Astrocyte (in vitro differentiated cells and primary cell): ENCODE measurements at regions not wholly inside any gene's neighbourhood (a gene's known extent, or its start where the extent isn't known, plus 50 kb on each side); places are given as distances from the start of the nearest gene placed in this dataset.
A peak's percentile ranks its signal among the peaks of the same experiment; 100 is the strongest.

Experiments used
- DNase-seq: peaks from one replicate; pipeline ENCODE4 v3.0.0-alpha.2; 2010; ENCODE audit warnings: low read depth
- FAIRE-seq: peaks from 2 replicates; lab custom pipeline; 2011; peaks lifted over from hg19 to GRCh38; lab: Jason Lieb, UNC
- H2AFZ ChIP-seq: 2 replicates; pipeline ENCODE4 v1.6.0; 2012; ENCODE audit warnings: low read depth, low read length, inconsistent platforms
- H3K27ac ChIP-seq: 2 replicates; pipeline ENCODE4 v1.5.1; 2011; ENCODE audit warnings: low read depth, low read length, inconsistent platforms
- H3K27me3 ChIP-seq: 2 replicates; pipeline ENCODE4 v1.6.0; 2011; ENCODE audit warnings: low read length, inconsistent platforms; ENCODE audit not compliant: insufficient read depth
- H3K36me3 ChIP-seq: 2 replicates; pipeline ENCODE4 v1.5.1; 2011; ENCODE audit warnings: low read length, inconsistent platforms; ENCODE audit not compliant: insufficient read depth
- H3K4me1 ChIP-seq: 2 replicates; pipeline ENCODE4 v1.5.1; 2011; ENCODE audit warnings: low read length, inconsistent platforms; ENCODE audit not compliant: insufficient read depth
- H3K4me2 ChIP-seq: 2 replicates; pipeline ENCODE4 v1.6.0; 2012; ENCODE audit warnings: low read length, inconsistent platforms
- H3K4me3 ChIP-seq: 2 replicates; pipeline ENCODE4 v1.5.1; 2011; ENCODE audit warnings: low read depth, mild to moderate bottlenecking, low read length, inconsistent platforms; ENCODE audit not compliant: insufficient read depth
- H3K79me2 ChIP-seq: 2 replicates; pipeline ENCODE4 v1.6.0; 2012; ENCODE audit warnings: mild to moderate bottlenecking, low read length, inconsistent platforms; ENCODE audit not compliant: insufficient read depth
- H3K9ac ChIP-seq: 2 replicates; pipeline ENCODE4 v1.6.0; 2012; ENCODE audit warnings: mild to moderate bottlenecking, low read length, inconsistent platforms
- H3K9me3 ChIP-seq: 2 replicates; pipeline ENCODE4 v1.5.1; 2012; ENCODE audit warnings: low read depth, mild to moderate bottlenecking, low read length, inconsistent platforms; ENCODE audit not compliant: insufficient read depth
- H4K20me1 ChIP-seq: 2 replicates; pipeline ENCODE4 v1.6.0; 2012; ENCODE audit warnings: low read length, inconsistent platforms; ENCODE audit not compliant: insufficient read depth
- H3K27ac Mint-ChIP-seq: one replicate; pipeline ENCODE4 v1.8.0; 2021; ENCODE audit warnings: mild to moderate bottlenecking, mixed read lengths; ENCODE audit not compliant: unreplicated experiment
- H3K27me3 Mint-ChIP-seq: one replicate; pipeline ENCODE4 v1.8.0; 2021; ENCODE audit warnings: low read depth, mixed read lengths; ENCODE audit not compliant: unreplicated experiment
- H3K36me3 Mint-ChIP-seq: one replicate; pipeline ENCODE4 v1.8.0; 2021; ENCODE audit warnings: low read depth, mixed read lengths; ENCODE audit not compliant: unreplicated experiment
- H3K4me1 Mint-ChIP-seq: one replicate; pipeline ENCODE4 v1.8.0; 2021; ENCODE audit warnings: low read depth, mixed read lengths; ENCODE audit not compliant: unreplicated experiment
- H3K4me3 Mint-ChIP-seq: one replicate; pipeline ENCODE4 v1.8.0; 2021; ENCODE audit warnings: mild to moderate bottlenecking, moderate library complexity, mixed read lengths; ENCODE audit not compliant: unreplicated experiment
- H3K9me3 Mint-ChIP-seq: one replicate; pipeline ENCODE4 v1.8.0; 2021; ENCODE audit warnings: mild to moderate bottlenecking, mixed read lengths; ENCODE audit not compliant: unreplicated experiment
- CTCF ChIP-seq: IDR thresholded peaks from 2 replicates; pipeline ENCODE4 v1.5.1; 2011; ENCODE audit warnings: low read depth, mild to moderate bottlenecking, inconsistent platforms, low read length, moderate library complexity; ENCODE audit not compliant: insufficient read depth
- EZH2 ChIP-seq: IDR thresholded peaks from 2 replicates; pipeline ENCODE4 v1.6.1; 2012; ENCODE audit warnings: mild to moderate bottlenecking, low read length, inconsistent platforms; ENCODE audit not compliant: insufficient read depth

DNA sequence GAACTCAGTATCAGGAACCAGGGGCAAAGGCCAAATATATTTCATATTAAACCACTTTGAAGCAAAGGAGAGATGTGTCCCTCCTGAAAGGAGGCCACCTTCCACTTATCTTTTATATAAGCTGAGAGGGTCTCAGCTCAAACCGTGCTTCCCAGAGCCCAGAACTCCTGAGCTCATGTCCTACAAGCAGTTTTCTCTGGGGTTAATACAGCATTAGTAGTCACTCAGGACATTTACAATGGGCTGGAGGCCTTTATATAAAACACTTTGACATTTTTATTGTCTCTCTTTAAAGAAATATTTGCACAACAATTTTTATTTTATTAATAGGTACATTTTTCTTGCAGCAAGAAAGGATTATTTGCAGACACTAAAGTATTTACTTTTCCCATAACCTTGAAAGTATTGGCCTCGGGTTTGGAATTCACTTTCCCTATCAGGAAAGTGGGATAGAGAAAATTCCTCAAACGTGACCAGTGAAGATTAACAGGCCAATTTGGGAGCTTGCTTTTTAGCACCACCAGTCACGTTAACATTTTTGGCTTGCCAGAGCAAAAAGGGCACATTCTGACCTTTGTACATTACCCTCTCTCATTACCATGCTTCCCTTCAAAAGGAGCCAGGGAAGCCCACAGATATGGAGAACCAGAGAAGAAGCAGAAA, 464.9 kb upstream of the NRP1 start:
- Mint-ChIP-seq H3K4me1 (peaks cover 10% of the 10 kb centered on the region), H3K9me3 (peaks cover 3% of the 10 kb centered on the region), H3K36me3 (no peaks in the 10 kb centered on the region), H3K27me3 (no peaks in the 10 kb centered on the region), H3K4me3 (no peak overlapping the region), H3K27ac (no peak overlapping the region)
- Histone ChIP-seq H3K4me1 (peaks cover 12% of the 10 kb centered on the region), H2AFZ (no peak overlapping the region), H3K36me3 (no peaks in the 10 kb centered on the region), H3K9me3 (no peaks in the 10 kb centered on the region), H3K27me3 (no peaks in the 10 kb centered on the region), H3K27ac (no peak overlapping the region), H3K4me2 (no peak overlapping the region), H3K79me2 (no peaks in the 10 kb centered on the region), H3K9ac (no peak overlapping the region), H3K4me3 (no peak overlapping the region), H4K20me1 (no peaks in the 10 kb centered on the region)
- TF ChIP-seq EZH2 (no peak), CTCF (no peak)
- DNase-seq: peak; percentile 11
- no peak for FAIRE-seq

GRCh38 chr10:33798754-33799153, 464.3 kb upstream of the NRP1 start:
- Histone ChIP-seq H3K27me3 (no peaks in the 10 kb centered on the region), H3K4me3 (no peak overlapping the region), H3K4me2 (no peak overlapping the region), H3K9me3 (no peaks in the 10 kb centered on the region), H3K36me3 (no peaks in the 10 kb centered on the region), H2AFZ (no peak overlapping the region), H4K20me1 (no peaks in the 10 kb centered on the region), H3K4me1 (peaks cover 9% of the 10 kb centered on the region), H3K27ac (no peak overlapping the region), H3K79me2 (no peaks in the 10 kb centered on the region), H3K9ac (no peak overlapping the region)
- Mint-ChIP-seq H3K27me3 (no peaks in the 10 kb centered on the region), H3K36me3 (no peaks in the 10 kb centered on the region), H3K27ac (no peak overlapping the region), H3K9me3 (peaks cover 3% of the 10 kb centered on the region), H3K4me3 (no peak overlapping the region), H3K4me1 (peaks cover 10% of the 10 kb centered on the region)
- no peak for FAIRE-seq
- TF ChIP-seq CTCF (no peak), EZH2 (no peak)
- DNase-seq: peak; percentile 18

DNA sequence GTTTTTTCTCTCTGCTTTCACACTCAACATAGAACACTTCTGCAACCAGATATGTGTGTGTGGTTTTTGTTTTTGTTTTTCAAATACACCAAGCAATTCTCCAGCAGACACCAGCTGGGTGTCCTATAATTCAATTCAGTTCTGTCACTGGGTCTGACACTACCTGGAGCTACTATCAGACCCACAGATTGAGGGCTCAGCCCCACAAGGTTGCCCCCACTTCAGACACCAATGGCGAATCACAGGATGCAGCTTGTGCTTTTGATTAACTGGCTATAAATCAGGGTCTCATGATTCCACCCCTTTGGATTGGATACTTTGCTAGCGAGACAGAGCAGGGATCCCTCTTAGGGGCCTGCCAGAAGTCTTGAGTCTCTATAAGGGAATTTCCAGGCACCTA, 462.2 kb upstream of the NRP1 start:
- Histone ChIP-seq H3K36me3 (no peaks in the 10 kb centered on the region), H2AFZ (no peak overlapping the region), H3K79me2 (no peaks in the 10 kb centered on the region), H3K9me3 (no peaks in the 10 kb centered on the region), H3K4me2 (no peak overlapping the region), H3K27me3 (no peaks in the 10 kb centered on the region), H4K20me1 (no peaks in the 10 kb centered on the region), H3K9ac (no peak overlapping the region), H3K27ac (no peak overlapping the region), H3K4me1 (no peaks in the 10 kb centered on the region), H3K4me3 (no peak overlapping the region)
- FAIRE-seq (no peak), DNase-seq (no peak)
- no peak overlapping the region for H3K4me3 Mint-ChIP-seq
- no peaks in the 10 kb centered on the region for H3K27me3 Mint-ChIP-seq
- H3K27ac Mint-ChIP-seq: no peak overlapping the region
- no peaks in the 10 kb centered on the region for H3K36me3 Mint-ChIP-seq
- H3K9me3 Mint-ChIP-seq: peaks cover 3% of the 10 kb centered on the region
- peaks cover 4% of the 10 kb centered on the region for H3K4me1 Mint-ChIP-seq
- TF ChIP-seq EZH2: no peak
- TF ChIP-seq CTCF: no peak
